Nephron progenitor cell (in vitro differentiated cells): ENCODE measurements at regions not wholly inside any gene's neighbourhood (a gene's known extent, or its start where the extent isn't known, plus 50 kb on each side); places are given as distances from the start of the nearest gene placed in this dataset.

Source experiments
- DNase-seq: peaks from one replicate; pipeline ENCODE4 v3.0.0; 2021
- H3K27ac Mint-ChIP-seq: 2 replicates; pipeline ENCODE4 v1.8.0; 2021; ENCODE audit warnings: mild to moderate bottlenecking, moderate library complexity, mixed read lengths
- H3K27me3 Mint-ChIP-seq: 2 replicates; pipeline ENCODE4 v1.8.0; 2021; ENCODE audit warnings: mild to moderate bottlenecking, low read depth, mixed read lengths; ENCODE audit not compliant: poor library complexity
- H3K36me3 Mint-ChIP-seq: 2 replicates; pipeline ENCODE4 v1.8.0; 2021; ENCODE audit warnings: low read depth, mixed read lengths
- H3K4me1 Mint-ChIP-seq: 2 replicates; pipeline ENCODE4 v1.8.0; 2021; ENCODE audit warnings: mixed read lengths
- H3K4me3 Mint-ChIP-seq: 2 replicates; pipeline ENCODE4 v1.8.0; 2021; ENCODE audit warnings: mild to moderate bottlenecking, moderate library complexity, mixed read lengths
- H3K9me3 Mint-ChIP-seq: 2 replicates; pipeline ENCODE4 v1.8.0; 2021; ENCODE audit warnings: mild to moderate bottlenecking, moderate library complexity, mixed read lengths
- TF ChIP-seq, protein P1 (sequence below): fragments of 200-600 bp; sonication (generic); IDR thresholded peaks from 2 replicates; pipeline ENCODE4 v1.5.0; 2021; ENCODE audit warnings: antibody characterized with exemption

GRCh38 chr4:66842026-66842723 lies 703.1 kb downstream of the CENPC start:
- H3K27me3 Mint-ChIP-seq, result no peaks in the 10 kb centered on the region
- peaks cover 11% of the 10 kb centered on the region for H3K9me3 Mint-ChIP-seq
- no peak overlapping the region for H3K27ac Mint-ChIP-seq
- H3K4me3 Mint-ChIP-seq, result no peak overlapping the region
- no peak for DNase-seq
- H3K4me1 Mint-ChIP-seq, result no peaks in the 10 kb centered on the region
- TF ChIP-seq, protein P1, sequence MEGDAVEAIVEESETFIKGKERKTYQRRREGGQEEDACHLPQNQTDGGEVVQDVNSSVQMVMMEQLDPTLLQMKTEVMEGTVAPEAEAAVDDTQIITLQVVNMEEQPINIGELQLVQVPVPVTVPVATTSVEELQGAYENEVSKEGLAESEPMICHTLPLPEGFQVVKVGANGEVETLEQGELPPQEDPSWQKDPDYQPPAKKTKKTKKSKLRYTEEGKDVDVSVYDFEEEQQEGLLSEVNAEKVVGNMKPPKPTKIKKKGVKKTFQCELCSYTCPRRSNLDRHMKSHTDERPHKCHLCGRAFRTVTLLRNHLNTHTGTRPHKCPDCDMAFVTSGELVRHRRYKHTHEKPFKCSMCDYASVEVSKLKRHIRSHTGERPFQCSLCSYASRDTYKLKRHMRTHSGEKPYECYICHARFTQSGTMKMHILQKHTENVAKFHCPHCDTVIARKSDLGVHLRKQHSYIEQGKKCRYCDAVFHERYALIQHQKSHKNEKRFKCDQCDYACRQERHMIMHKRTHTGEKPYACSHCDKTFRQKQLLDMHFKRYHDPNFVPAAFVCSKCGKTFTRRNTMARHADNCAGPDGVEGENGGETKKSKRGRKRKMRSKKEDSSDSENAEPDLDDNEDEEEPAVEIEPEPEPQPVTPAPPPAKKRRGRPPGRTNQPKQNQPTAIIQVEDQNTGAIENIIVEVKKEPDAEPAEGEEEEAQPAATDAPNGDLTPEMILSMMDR, result no peak
- H3K36me3 Mint-ChIP-seq, result no peaks in the 10 kb centered on the region

- Mint-ChIP-seq H3K27ac (no peak overlapping the region), H3K4me3 (no peak overlapping the region), H3K4me1 (no peaks in the 10 kb centered on the region), H3K27me3 (no peaks in the 10 kb centered on the region), H3K36me3 (no peaks in the 10 kb centered on the region), H3K9me3 (peaks cover 11% of the 10 kb centered on the region)
- no peak for DNase-seq
- TF ChIP-seq, protein P1, result no peak
Observed at GRCh38 chr4:66840178-66840577, 705.1 kb downstream of the CENPC start.

- no peaks in the 10 kb centered on the region for H3K27me3 Mint-ChIP-seq
- TF ChIP-seq, protein P1, result no peak
- DNase-seq, result no peak
- H3K27ac Mint-ChIP-seq, result no peak overlapping the region
- H3K9me3 Mint-ChIP-seq, result peaks cover 11% of the 10 kb centered on the region
- no peaks in the 10 kb centered on the region for H3K36me3 Mint-ChIP-seq
- no peak overlapping the region for H3K4me3 Mint-ChIP-seq
- no peaks in the 10 kb centered on the region for H3K4me1 Mint-ChIP-seq
Observed at GRCh38 chr4:66837279-66837922, 707.9 kb downstream of the CENPC start.

- H3K4me1 Mint-ChIP-seq, result no peaks in the 10 kb centered on the region
- H3K36me3 Mint-ChIP-seq, result no peaks in the 10 kb centered on the region
- TF ChIP-seq, protein P1, result no peak
- no peak overlapping the region for H3K4me3 Mint-ChIP-seq
- no peak overlapping the region for H3K27ac Mint-ChIP-seq
- H3K9me3 Mint-ChIP-seq, result no peaks in the 10 kb centered on the region
- no peak for DNase-seq
- no peaks in the 10 kb centered on the region for H3K27me3 Mint-ChIP-seq
Observed at GRCh38 chr4:66829310-66829709, 716.0 kb downstream of the CENPC start.

DNA sequence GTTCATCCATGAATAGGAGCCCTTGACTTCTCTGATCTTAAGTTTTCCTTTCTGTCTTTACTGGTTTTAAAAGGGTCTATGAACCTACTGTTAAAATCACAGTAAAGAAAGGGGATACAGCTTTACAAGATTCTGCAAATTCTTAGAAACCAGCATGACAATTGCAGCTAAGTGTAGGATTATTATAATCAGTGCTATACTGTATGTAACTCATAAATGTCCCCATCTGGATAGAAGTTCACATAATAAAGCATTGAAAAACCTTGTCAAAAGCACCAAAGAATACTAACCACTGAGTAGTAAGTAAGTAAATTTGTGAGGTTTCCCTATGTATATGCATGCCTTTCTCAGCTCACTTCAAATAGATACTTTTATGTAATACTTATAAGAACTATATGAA lies 724.6 kb downstream of the CENPC start:
- TF ChIP-seq, protein P1, result no peak
- no peaks in the 10 kb centered on the region for H3K4me1 Mint-ChIP-seq
- no peak for DNase-seq
- no peaks in the 10 kb centered on the region for H3K27me3 Mint-ChIP-seq
- H3K9me3 Mint-ChIP-seq, result no peaks in the 10 kb centered on the region
- no peak overlapping the region for H3K4me3 Mint-ChIP-seq
- no peaks in the 10 kb centered on the region for H3K36me3 Mint-ChIP-seq
- no peak overlapping the region for H3K27ac Mint-ChIP-seq

DNA sequence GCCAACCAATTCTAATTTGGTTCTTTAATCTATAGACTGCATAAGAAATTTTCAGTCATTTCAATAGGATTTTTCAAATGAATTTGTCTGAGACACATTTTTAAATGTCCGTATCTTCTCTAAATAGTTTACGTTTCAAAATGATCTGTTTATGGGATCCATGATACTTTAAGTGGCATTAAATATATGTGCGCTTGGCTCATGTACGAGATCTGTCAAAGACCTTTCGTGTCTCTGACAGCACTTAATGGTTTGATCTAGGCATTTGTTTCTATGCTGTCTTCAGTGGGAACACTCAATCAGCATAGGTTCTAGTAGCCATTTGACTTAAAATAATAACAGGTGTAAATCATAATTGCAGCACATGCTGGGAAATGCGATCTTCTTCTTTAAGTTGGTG lies 731.0 kb downstream of the CENPC start:
- Mint-ChIP-seq H3K27ac (no peak overlapping the region), H3K9me3 (no peaks in the 10 kb centered on the region), H3K4me1 (no peaks in the 10 kb centered on the region), H3K36me3 (no peaks in the 10 kb centered on the region), H3K27me3 (no peaks in the 10 kb centered on the region), H3K4me3 (no peak overlapping the region)
- TF ChIP-seq, protein P1, result no peak
- DNase-seq, result no peak
